HEK293T (cell line): ENCODE measurements at regions not wholly inside any gene's neighbourhood (a gene's known extent, or its start where the extent isn't known, plus 50 kb on each side); places are given as distances from the start of the nearest gene placed in this dataset.

Experiments
- BHLHE40 ChIP-seq: fragments of 450-650 bp; IDR thresholded peaks from 2 replicates; pipeline ENCODE4 v1.6.1; 2016; ENCODE audit warnings: mild to moderate bottlenecking, moderate library complexity, borderline replicate concordance
- CTBP1 ChIP-seq: fragments of 450-650 bp; IDR thresholded peaks from 2 replicates; pipeline ENCODE4 v1.6.1; 2016; ENCODE audit warnings: borderline replicate concordance
- ELF4 ChIP-seq: fragments of 450-650 bp; IDR thresholded peaks from 2 replicates; pipeline ENCODE4 v1.6.1; 2017; ENCODE audit warnings: antibody characterized with exemption
- FOXA1 ChIP-seq: fragments of 450-650 bp; IDR thresholded peaks from 2 replicates; pipeline ENCODE4 v1.6.1; 2016; ENCODE audit warnings: mild to moderate bottlenecking
- FOXM1 ChIP-seq: fragments of 450-650 bp; IDR thresholded peaks from 2 replicates; pipeline ENCODE4 v1.6.1; 2017; ENCODE audit warnings: mild to moderate bottlenecking, borderline replicate concordance
- HDGF ChIP-seq: fragments of 450-650 bp; IDR thresholded peaks from 2 replicates; pipeline ENCODE4 v1.6.1; 2017; ENCODE audit warnings: antibody characterized with exemption, borderline replicate concordance
- L3MBTL2 ChIP-seq: fragments of 450-650 bp; conservative IDR thresholded peaks from 2 replicates; pipeline ENCODE4 v1.6.1; 2016; ENCODE audit warnings: mild to moderate bottlenecking
- LEF1 ChIP-seq: fragments of 450-650 bp; IDR thresholded peaks from 2 replicates; pipeline ENCODE4 v1.6.1; 2017; ENCODE audit warnings: mild to moderate bottlenecking, borderline replicate concordance
- NFRKB ChIP-seq: fragments of 450-650 bp; IDR thresholded peaks from 2 replicates; pipeline ENCODE4 v1.6.1; 2016; ENCODE audit warnings: mild to moderate bottlenecking, moderate library complexity
- PKNOX1 ChIP-seq: fragments of 450-650 bp; IDR thresholded peaks from 2 replicates; pipeline ENCODE4 v1.6.1; 2016
- SP1 ChIP-seq: fragments of 450-650 bp; IDR thresholded peaks from 2 replicates; pipeline ENCODE4 v1.6.1; 2017
- SUZ12 ChIP-seq: fragments of 450-650 bp; IDR thresholded peaks from 2 replicates; pipeline ENCODE4 v1.6.1; 2016; ENCODE audit warnings: mild to moderate bottlenecking
- TARDBP ChIP-seq: fragments of 450-650 bp; IDR thresholded peaks from 2 replicates; pipeline ENCODE4 v1.6.1; 2016
- ZNF384 ChIP-seq: fragments of 450-650 bp; IDR thresholded peaks from 2 replicates; pipeline ENCODE4 v1.6.1; 2016

DNA sequence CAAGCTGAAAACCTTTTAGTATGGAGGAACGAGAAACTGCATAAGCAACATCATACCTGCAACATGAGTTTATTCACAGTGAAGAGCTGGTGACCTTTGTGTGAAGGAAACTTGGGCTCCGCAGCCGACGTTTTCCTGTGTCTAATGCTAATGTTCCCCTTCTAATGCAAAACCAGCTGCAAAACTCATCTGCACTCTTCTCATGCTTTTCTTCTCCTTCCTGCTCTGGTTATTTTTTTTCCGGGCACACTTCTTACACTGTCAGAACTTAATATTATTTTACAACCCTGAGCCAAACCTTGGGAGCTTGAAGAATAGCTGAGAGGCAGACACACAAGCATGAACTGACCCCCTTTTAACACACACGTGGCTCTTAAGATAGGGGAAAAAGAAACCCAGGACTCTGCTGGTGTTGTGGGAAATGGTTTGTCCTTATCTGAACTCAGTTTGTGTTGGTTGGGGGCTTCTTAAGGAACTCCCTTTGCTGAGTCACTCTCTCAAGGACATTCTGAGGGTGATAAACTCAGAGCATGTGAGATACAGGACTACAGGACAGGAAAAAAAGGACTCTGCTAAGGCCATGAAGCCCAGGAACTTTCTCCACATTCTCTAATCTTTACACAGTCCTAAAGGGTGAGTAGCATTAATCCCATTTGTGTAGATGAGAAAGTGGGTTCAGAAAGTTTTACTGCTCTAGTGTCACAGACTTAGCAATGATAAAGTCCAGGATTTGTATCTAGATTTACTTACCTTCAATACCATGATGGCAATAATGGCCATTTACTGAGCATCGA is 439.3 kb upstream of the TRIB2 start:
- no peak for TF ChIP-seq L3MBTL2
- no peak for TF ChIP-seq SP1
- no peak for TF ChIP-seq BHLHE40
- TF ChIP-seq CTBP1 = no peak
- TF ChIP-seq SUZ12 = no peak
- TF ChIP-seq TARDBP = no peak
- TF ChIP-seq FOXM1 = no peak
- TF ChIP-seq ZNF384 = no peak
- TF ChIP-seq HDGF = no peak
- no peak for TF ChIP-seq ELF4
- TF ChIP-seq PKNOX1 = no peak
- no peak for TF ChIP-seq NFRKB
- no peak for TF ChIP-seq FOXA1
- no peak for TF ChIP-seq LEF1
